Breast epithelium (tissue), 4 donors: ENCODE measurements at regions not wholly inside any gene's neighbourhood (a gene's known extent, or its start where the extent isn't known, plus 50 kb on each side); places are given as distances from the start of the nearest gene placed in this dataset.

Experiments
- DNase-seq, 2 donors: peaks; one replicate each; pipeline ENCODE4 v3.0.0-alpha.2; 2019; ENCODE audit warnings: low spot score in 2 of 2
- H3K27ac ChIP-seq, 2 donors: fragments of 200-600 bp; sonication (generic) in 1 of 2; one replicate each; pipeline ENCODE4 v1.5.1; 2016 to 2019; ENCODE audit warnings: mild to moderate bottlenecking in 1 of 2
- H3K27me3 ChIP-seq, 2 donors: fragments of 200-600 bp; sonication (generic) in 1 of 2; one replicate each; pipeline versions ENCODE4 v1.5.1 to v1.6.0; 2017 to 2019; ENCODE audit warnings: control low read depth in 1 of 2, mild to moderate bottlenecking in 1 of 2
- H3K36me3 ChIP-seq: fragments of 200-600 bp; one replicate; pipeline ENCODE4 v1.5.1; 2019
- H3K4me1 ChIP-seq, 2 donors: fragments of 200-600 bp; sonication (generic); one replicate each; pipeline ENCODE4 v1.5.1; 2016 to 2019; ENCODE audit warnings: control low read depth in 1 of 2
- H3K4me3 ChIP-seq, 3 donors: fragments of 200-600 bp; sonication (generic); 1 replicate in 2 of 3; 2 replicates in 1 of 3; pipeline ENCODE4 v1.5.1; 2016 to 2019; ENCODE audit warnings: mild to moderate bottlenecking in 3 of 3, moderate library complexity in 2 of 3
- H3K9me3 ChIP-seq, 2 donors: fragments of 200-600 bp; sonication (generic) in 1 of 2; one replicate each; pipeline ENCODE4 v1.5.1; 2016 to 2019; ENCODE audit warnings: control low read depth in 1 of 2
- CTCF ChIP-seq, 3 donors: fragments of 450-650 bp; IDR thresholded peaks; one replicate each; pipeline ENCODE4 v1.5.1; 2016 to 2017; ENCODE audit warnings: antibody characterized with exemption in 3 of 3, mild to moderate bottlenecking in 3 of 3, moderate library complexity in 3 of 3
- POLR2A ChIP-seq: fragments of 450-650 bp; IDR thresholded peaks from one replicate; pipeline ENCODE4 v1.6.1; 2016; ENCODE audit warnings: antibody characterized with exemption, mild to moderate bottlenecking, moderate library complexity
- POLR2AphosphoS5 ChIP-seq, 3 donors: sonication (generic); formaldehyde crosslinking; IDR thresholded peaks; one replicate each; pipeline ENCODE4 v1.6.1; 2017; ENCODE audit warnings: antibody characterized with exemption in 3 of 3
- intact Hi-C: fragments of 100-400 bp; cut with DNase I; formaldehyde crosslinking; loops from one replicate; pipeline ENCODE4 v1.15.1; 2023; ENCODE audit warnings: low total_unique reads

- TF ChIP-seq POLR2A = no peak
- no peak for TF ChIP-seq CTCF (IDR thresholded peaks at IDR 0.05)
- no peak for TF ChIP-seq POLR2AphosphoS5 (IDR thresholded peaks at IDR 0.05)
- DNase-seq = no peak
- intact Hi-C loops = no loop called here
- H3K27me3 ChIP-seq = no peaks in the 10 kb centered on the region
- H3K4me1 ChIP-seq = no peaks in the 10 kb centered on the region
- no peaks in the 10 kb centered on the region for H3K9me3 ChIP-seq
- H3K4me3 ChIP-seq = no peak overlapping the region
- no peaks in the 10 kb centered on the region for H3K36me3 ChIP-seq
- H3K27ac ChIP-seq = no peak overlapping the region
Observed at GRCh38 chr6:19454721-19455392, 382.3 kb upstream of the ID4 start.

GRCh38 chr6:19463250-19463649, 373.9 kb upstream of the ID4 start:
- TF ChIP-seq CTCF (IDR thresholded peaks at IDR 0.05) (no peak), POLR2A (no peak), POLR2AphosphoS5 (IDR thresholded peaks at IDR 0.05) (peak in 1 of 3 donors; percentile 37)
- peak in 1 of 2 donors; percentile 19 for DNase-seq
- Histone ChIP-seq H3K27ac (no peak overlapping the region), H3K4me3 (no peak overlapping the region), H3K4me1 (no peaks in the 10 kb centered on the region), H3K9me3 (no peaks in the 10 kb centered on the region), H3K36me3 (no peaks in the 10 kb centered on the region), H3K27me3 (no peaks in the 10 kb centered on the region)
- intact Hi-C loops = no loop called here

- TF ChIP-seq CTCF (IDR thresholded peaks at IDR 0.05) (no peak), POLR2A (no peak), POLR2AphosphoS5 (IDR thresholded peaks at IDR 0.05) (no peak)
- no peak overlapping the region for H3K27ac ChIP-seq
- intact Hi-C loops = no loop called here
Observed at GRCh38 chr6:19463925-19464324, 373.2 kb upstream of the ID4 start.

GRCh38 chr6:19465256-19465655, 371.9 kb upstream of the ID4 start:
- Histone ChIP-seq H3K4me3 (peak overlapping the region in 1 of 3 donors; percentile 3), H3K36me3 (no peaks in the 10 kb centered on the region), H3K9me3 (no peaks in the 10 kb centered on the region), H3K4me1 (no peaks in the 10 kb centered on the region), H3K27me3 (no peaks in the 10 kb centered on the region), H3K27ac (peak overlapping the region; percentile 59 to 72)
- TF ChIP-seq POLR2A (no peak), CTCF (IDR thresholded peaks at IDR 0.05) (no peak), POLR2AphosphoS5 (IDR thresholded peaks at IDR 0.05) (no peak)
- intact Hi-C loops = no loop called here
- DNase-seq = no peak

More at GRCh38 chr6:19463925-19464324, 373.2 kb upstream of the ID4 start:
- H3K27me3 ChIP-seq = no peaks in the 10 kb centered on the region
- no peaks in the 10 kb centered on the region for H3K4me1 ChIP-seq
- no peaks in the 10 kb centered on the region for H3K36me3 ChIP-seq
- H3K9me3 ChIP-seq = no peaks in the 10 kb centered on the region
- H3K4me3 ChIP-seq = no peak overlapping the region
- no peak for DNase-seq

- no peaks in the 10 kb centered on the region for H3K4me1 ChIP-seq
Observed at GRCh38 chr6:19465760-19466159, 371.4 kb upstream of the ID4 start.

More at GRCh38 chr6:19465760-19466159, 371.4 kb upstream of the ID4 start:
- peak overlapping the region; percentile 59 to 72 for H3K27ac ChIP-seq
- TF ChIP-seq CTCF (IDR thresholded peaks at IDR 0.05) = no peak
- TF ChIP-seq POLR2A = no peak
- TF ChIP-seq POLR2AphosphoS5 (IDR thresholded peaks at IDR 0.05) = peak in 1 of 3 donors; percentile 49
- H3K9me3 ChIP-seq = no peaks in the 10 kb centered on the region
- DNase-seq = no peak
- no peaks in the 10 kb centered on the region for H3K27me3 ChIP-seq
- intact Hi-C loops = no loop called here
- H3K36me3 ChIP-seq = no peaks in the 10 kb centered on the region
- H3K4me3 ChIP-seq = no peak overlapping the region
